NCI-H1092 treated with DMSO at 0.1 percent for 48 hours (cell line): ENCODE measurements at regions not wholly inside any gene's neighbourhood (a gene's known extent, or its start where the extent isn't known, plus 50 kb on each side); places are given as distances from the start of the nearest gene placed in this dataset.

Experiments
- DNase-seq: peaks from one replicate; lab custom pipeline; 2025; lab: John Stamatoyannopoulos, UW

GRCh38 chr11:80698637-80699036 is 1257.8 kb upstream of the TENM4 start:
- DNase-seq, result no peak

GRCh38 chr11:80694385-80694784 is 1253.6 kb upstream of the TENM4 start:
- DNase-seq, result no peak

DNA sequence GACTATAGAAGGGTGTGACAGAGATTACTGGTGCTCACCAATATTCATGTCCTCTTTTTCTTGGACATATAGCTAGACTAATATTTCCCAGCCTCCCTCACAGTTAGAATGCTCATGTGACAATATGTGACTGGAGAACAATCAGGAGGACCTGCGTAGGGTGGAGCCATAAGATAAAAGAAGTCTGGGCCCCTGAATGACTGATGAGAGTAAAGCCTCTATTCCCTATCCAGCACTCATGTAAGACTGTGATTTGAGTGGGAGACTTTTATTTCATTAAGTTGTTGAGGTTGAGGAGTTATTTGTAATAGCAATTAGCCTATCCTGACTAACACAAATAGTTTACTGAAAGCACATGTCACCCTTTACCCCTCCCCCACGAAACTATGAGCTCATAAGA is 1247.1 kb upstream of the TENM4 start:
- no peak for DNase-seq

GRCh38 chr11:80686889-80687288 is 1246.1 kb upstream of the TENM4 start:
- DNase-seq, result no peak

GRCh38 chr11:80673566-80673965 is 1232.7 kb upstream of the TENM4 start:
- DNase-seq, result no peak

DNA sequence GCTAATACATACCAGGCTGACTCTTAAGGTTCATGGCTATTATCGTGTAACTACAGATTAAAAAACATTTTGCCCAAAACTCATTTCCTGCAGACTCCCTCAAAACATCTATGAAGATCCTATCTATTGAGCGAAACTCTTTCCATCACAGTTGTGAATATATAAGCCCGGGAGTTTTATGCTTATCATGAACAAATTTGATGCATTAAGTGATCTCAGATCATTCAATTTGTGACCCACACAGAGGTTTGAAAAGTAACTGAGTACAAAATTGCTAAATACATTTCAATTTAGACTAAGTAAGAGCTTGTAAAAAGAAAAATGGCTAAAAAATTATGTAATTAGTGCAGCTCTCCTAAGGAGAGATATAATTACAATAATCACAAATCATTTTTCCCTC is 1228.8 kb upstream of the TENM4 start:
- DNase-seq, result no peak

DNA sequence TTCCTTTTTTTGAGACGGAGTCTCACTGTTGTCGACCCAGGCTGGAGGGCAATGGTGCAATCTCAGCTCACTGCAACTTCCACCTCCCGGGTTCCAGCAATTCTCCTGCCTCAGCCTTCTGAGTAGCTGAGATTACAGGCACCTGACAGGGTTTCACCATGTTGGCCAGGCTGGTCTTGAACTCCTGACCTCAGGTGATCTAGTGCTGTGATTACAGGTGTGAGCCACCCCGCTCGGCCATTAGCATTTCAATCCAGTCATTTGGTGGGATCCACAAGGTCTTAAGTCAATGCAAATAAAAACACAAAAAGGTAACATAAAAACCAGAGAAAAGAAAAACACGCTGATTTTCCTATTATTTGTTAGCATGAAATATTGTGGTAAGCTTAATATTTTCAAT is 1227.2 kb upstream of the TENM4 start:
- DNase-seq, result no peak

DNA sequence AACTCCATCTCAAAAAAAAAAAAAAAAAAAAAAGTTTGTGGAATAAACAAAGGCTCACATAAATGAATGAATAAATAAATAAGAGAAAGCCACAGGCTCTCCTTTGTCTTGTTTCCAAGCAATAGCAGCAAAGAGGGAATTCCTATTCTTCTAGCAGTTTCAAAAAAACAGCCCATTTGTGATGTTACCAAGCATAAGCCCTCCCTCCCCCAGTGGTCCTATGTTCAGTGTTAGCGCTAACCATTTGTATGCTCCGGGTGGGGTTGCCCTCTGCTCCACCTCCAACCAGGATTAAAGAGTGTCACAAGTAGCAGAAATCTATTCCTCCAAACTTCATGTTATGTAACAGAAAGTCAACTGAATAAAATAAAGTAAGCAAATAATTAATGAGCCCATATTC is 1215.0 kb upstream of the TENM4 start:
- DNase-seq, result no peak

- no peak for DNase-seq
Observed at GRCh38 chr11:80650966-80651365, 1210.1 kb upstream of the TENM4 start.

- DNase-seq, result no peak
Observed at GRCh38 chr11:80649186-80649585, 1208.4 kb upstream of the TENM4 start.

- DNase-seq, result no peak
Observed at GRCh38 chr11:80638296-80638695, 1197.5 kb upstream of the TENM4 start.

DNA sequence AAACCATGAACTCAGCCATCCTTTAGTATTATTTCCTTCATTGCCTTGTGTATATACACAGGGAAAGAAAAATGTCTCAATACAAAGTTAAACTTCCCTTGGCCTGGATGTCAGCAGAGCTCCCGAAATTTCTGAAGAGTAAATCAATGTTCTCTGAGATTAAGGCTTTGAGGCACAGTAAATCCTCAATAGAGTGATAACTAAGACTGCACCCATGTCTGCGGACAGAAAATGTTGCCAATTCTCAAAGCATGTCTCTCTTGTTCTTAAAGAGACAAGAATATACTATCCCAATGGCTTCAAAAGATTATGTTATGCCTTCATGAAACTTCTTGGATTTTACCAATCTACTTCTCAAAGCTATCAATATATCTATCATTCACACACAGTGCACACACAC is 1196.7 kb upstream of the TENM4 start:
- DNase-seq, result no peak

DNA sequence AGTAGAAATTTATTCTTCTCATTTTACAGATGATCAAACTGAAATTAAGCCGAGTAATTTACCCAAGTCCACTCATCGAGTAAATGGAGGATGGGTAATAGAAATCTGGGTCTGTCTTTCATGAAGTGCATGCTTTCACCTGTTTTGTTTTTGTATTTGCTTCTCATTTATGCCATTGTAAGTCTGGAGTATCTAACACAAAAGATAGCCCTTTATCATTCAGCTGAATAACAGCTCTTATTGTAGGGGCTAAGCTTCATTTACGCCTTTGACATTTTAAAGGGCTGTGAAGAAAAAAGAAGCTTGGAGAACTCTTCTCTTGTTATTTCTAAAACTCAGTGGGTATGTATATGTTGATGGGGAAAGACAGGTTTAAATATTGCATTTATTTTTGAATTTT is 1196.2 kb upstream of the TENM4 start:
- DNase-seq, result no peak

- no peak for DNase-seq
Observed at GRCh38 chr11:80635178-80635577, 1194.3 kb upstream of the TENM4 start.

DNA sequence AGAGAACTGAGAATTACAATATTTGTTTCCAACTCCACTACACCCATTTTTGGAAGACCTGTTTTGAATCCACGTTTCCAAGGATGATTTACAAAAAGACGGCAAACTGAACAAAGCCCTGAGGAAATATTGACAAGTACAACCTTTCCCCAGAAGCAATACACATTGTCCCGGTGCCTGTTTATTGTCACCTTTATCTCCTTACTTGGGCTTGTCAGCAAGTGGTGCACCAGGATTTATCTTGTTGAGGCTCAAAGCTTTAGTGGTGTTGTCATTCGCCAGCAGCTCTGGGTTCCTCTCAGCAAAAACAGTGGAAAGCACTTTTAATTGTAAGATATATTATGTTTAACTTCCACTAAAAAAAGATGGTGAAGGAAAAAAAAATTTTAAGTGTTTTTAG is 1191.9 kb upstream of the TENM4 start:
- no peak for DNase-seq

DNA sequence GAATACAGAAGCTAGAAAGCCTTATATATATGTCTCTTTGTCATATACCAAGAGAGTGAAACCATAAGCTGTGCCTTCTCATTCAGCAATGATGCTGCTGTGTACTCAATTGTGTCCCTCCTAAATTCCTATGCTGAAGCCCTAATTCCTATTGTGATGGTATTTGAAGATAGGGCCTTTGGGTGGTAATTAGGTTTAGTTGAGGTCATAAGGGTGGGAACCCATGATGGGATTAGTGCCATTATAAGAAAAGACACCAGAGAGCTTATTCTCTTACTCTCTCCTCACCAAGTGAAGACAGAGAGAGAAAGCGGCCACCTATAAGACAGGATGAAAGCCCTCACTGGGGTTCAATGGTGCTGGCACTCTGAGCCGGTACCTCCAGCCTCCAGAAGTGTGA is 1191.3 kb upstream of the TENM4 start:
- no peak for DNase-seq

GRCh38 chr11:80629466-80629865 is 1188.6 kb upstream of the TENM4 start:
- DNase-seq, result no peak

DNA sequence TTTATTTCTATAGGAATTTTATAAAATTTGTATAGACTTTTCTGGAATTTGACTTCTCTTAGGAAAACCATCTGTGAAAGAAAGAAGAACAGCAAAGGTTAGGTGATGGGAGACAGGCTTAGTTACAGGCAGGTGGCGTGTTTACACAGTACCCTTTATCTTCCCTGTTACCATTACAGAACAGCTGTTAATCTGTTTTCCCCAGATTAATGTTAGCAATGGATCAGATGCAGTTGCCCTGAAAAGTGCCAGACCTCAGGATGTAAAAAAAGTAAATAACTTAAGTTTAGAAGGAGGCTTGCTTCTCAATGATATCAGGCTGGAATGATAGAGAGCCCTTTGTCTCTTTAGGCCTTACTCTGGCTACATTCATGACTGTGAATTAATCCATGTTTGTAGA is 1186.5 kb upstream of the TENM4 start:
- no peak for DNase-seq

DNA sequence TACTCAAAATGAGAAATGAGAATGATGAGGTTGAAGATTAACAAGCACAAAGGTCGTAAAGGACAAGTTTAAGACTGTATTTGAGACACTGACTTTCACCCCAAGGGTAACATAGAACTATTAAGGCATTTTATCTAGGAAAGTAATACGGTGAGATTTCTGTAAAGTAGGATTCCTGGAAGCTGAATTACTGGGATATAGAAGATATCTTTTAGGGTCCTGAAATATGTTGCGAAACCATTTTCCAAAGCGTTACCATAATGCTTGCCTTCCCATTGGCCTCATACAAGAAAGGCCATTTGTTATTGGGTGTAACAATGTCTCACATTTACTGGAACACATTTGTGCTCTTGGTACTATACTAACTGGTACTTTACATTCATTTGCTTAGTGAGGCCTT is 1185.9 kb upstream of the TENM4 start:
- DNase-seq, result no peak

GRCh38 chr11:80625563-80625962 is 1184.7 kb upstream of the TENM4 start:
- no peak for DNase-seq

- DNase-seq, result no peak
Observed at GRCh38 chr11:80621871-80622270, 1181.0 kb upstream of the TENM4 start.

GRCh38 chr11:80620867-80621266 is 1180.0 kb upstream of the TENM4 start:
- DNase-seq, result no peak

DNA sequence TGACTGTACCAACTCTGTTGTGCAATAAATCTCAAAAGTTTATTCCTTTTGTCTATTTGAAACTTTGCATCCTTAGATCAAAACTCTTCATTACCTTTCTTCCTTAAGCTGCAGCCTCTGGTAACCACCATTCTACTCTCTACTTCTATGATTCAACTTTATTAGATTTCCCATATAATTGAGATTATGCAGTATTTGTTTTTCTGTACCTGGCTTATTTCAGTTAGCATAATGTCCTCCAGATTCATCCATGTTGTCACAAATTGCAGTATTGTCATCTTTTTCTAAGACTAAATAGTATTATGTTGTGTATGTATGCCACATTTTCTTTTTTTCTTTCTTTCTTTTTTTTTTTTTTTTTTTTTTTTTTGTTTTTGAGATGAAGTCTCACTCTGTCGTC is 1176.3 kb upstream of the TENM4 start:
- no peak for DNase-seq

GRCh38 chr11:80616070-80616800 is 1175.4 kb upstream of the TENM4 start:
- no peak for DNase-seq

GRCh38 chr11:80613655-80614054 is 1172.8 kb upstream of the TENM4 start:
- no peak for DNase-seq
